ENCODE measurements at regions not wholly inside any gene's neighbourhood (a gene's known extent, or its start where the extent isn't known, plus 50 kb on each side); places are given as distances from the start of the nearest gene placed in this dataset.
"Not testable (repeated sequence)": the region's sequence is repeated elsewhere in the genome, so short reads cannot be mapped to it uniquely, and the experiment has no call there.

DNA sequence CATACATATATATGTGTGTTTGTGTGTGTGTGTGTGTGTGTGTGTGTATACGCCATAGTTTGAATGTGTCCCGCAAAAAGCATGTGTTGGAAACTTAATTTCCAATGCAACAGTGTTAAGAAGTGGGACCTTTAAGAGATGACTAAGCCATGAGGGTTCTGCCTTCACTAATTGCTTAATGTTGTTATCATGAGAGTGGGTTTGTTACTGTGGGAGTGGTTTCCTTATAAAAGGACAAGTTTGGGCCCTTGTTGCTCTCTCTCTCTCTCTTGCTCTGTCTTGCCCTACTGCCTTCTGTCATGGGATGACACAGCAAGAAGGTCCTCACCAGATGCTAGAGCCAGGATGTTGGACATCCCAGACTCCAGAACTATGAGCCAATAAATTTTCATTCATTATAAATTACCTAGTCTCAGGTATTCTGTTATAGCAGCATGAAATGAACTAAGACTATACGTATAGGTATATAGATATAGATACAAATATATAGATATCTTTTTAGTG, 103.8 kb upstream of the ZC3H11B start:
- TF ChIP-seq, protein P1, sequence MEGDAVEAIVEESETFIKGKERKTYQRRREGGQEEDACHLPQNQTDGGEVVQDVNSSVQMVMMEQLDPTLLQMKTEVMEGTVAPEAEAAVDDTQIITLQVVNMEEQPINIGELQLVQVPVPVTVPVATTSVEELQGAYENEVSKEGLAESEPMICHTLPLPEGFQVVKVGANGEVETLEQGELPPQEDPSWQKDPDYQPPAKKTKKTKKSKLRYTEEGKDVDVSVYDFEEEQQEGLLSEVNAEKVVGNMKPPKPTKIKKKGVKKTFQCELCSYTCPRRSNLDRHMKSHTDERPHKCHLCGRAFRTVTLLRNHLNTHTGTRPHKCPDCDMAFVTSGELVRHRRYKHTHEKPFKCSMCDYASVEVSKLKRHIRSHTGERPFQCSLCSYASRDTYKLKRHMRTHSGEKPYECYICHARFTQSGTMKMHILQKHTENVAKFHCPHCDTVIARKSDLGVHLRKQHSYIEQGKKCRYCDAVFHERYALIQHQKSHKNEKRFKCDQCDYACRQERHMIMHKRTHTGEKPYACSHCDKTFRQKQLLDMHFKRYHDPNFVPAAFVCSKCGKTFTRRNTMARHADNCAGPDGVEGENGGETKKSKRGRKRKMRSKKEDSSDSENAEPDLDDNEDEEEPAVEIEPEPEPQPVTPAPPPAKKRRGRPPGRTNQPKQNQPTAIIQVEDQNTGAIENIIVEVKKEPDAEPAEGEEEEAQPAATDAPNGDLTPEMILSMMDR (IDR thresholded peaks at IDR 0.05), result no peak
- intact Hi-C loops (cut with DNase I), result no loop called here

DNA sequence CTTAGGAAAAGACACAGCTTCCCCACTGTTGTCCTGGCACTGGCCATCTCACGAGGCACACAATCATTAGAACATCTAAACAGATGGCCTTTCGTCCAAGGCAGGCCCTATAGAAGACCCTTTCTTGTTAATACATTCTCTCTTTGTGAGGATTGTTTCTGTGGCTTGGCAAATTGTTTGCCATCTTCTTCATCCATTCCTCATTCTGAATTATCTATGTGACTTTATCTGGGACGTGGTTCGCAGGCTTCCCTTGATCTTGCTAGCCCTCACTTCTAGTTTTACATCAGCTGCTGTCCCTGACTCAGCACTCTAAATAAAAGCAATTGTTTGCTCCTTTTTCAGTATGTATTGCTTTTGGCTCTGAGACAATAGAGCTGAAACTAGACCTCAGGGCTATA, 101.1 kb upstream of the ZC3H11B start:
- intact Hi-C loops (cut with DNase I), result no loop called here
- H3K36me3 ChIP-seq, result no peaks in the 10 kb centered on the region
- H3K4me1 ChIP-seq, result no peaks in the 10 kb centered on the region
- no peaks in the 10 kb centered on the region for H3K9me3 ChIP-seq
- ATAC-seq (no peak), DNase-seq (no peak)
- H3K4me3 ChIP-seq, result no peak overlapping the region
- no peaks in the 10 kb centered on the region for H3K27me3 ChIP-seq
- TF ChIP-seq, protein P1 (IDR thresholded peaks at IDR 0.05), result no peak
- H3K27ac ChIP-seq, result no peak overlapping the region

More for the DNA sequence above, 103.8 kb upstream of the ZC3H11B start:
- no peak overlapping the region for H3K27ac ChIP-seq
- no peaks in the 10 kb centered on the region for H3K27me3 ChIP-seq
- H3K4me1 ChIP-seq, result no peaks in the 10 kb centered on the region
- DNase-seq (no peak), ATAC-seq (no peak)
- no peaks in the 10 kb centered on the region for H3K9me3 ChIP-seq
- no peaks in the 10 kb centered on the region for H3K36me3 ChIP-seq
- no peak overlapping the region for H3K4me3 ChIP-seq

DNA sequence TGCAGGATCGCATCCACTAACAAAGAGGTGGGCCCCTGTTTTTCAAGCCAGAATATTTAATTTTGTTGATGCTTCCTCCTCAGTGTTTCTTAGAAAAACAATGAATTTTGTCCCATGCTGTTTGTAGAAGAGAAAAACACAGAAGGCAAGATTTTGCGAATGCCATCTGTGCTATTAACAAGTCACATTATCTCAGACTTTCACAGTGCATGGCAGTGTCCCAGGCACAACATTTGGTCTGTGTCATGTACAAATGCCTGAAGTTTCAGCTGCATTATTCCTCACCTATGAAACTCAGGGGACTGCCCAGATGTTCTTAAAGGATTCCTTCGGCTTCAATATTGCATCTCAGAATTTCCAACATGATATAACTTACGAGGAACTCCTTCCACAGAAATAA, 99.6 kb upstream of the ZC3H11B start:
- intact Hi-C loops (cut with DNase I), result no loop called here

DNA sequence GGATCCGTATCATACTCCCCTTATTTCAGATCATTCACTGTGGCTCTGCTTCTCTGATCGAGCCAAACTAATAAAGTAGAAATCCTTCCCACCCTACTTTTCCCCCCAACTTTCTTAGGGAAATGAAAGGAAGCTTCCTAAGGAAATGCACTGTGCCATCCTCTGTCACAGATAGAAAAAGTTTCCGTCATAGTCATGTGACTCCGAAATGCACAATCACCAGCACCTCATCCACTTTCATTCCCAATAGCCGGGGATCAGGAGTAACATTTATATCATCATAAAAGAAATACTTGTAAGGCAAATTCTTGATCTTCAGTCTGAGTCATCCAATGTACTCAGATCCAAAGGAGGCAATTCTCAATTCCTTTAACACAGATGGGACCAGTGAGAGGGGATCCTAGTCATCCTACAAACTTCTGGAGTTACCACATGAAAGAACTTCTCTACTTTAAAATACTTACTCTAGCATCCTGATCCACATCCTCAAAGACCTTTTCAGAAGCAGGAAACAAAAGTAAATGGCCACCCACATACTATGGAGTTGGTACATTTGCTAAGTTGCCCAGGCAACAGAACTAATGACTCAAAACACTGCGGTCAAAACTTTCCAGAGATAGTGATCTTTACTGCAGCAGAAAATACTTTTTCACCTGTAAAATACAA, 97.8 kb upstream of the ZC3H11B start:
- no peak overlapping the region for H3K27ac ChIP-seq
- no peaks in the 10 kb centered on the region for H3K36me3 ChIP-seq
- H3K4me1 ChIP-seq, result no peaks in the 10 kb centered on the region
- no peaks in the 10 kb centered on the region for H3K9me3 ChIP-seq
- H3K4me3 ChIP-seq, result no peak overlapping the region
- ATAC-seq, result no peak
- DNase-seq, result no peak
- intact Hi-C loops (cut with DNase I), result no loop called here
- H3K27me3 ChIP-seq, result no peaks in the 10 kb centered on the region
- TF ChIP-seq, protein P1 (IDR thresholded peaks at IDR 0.05), result no peak

More for the DNA sequence above, 99.6 kb upstream of the ZC3H11B start:
- Histone ChIP-seq H3K9me3 (no peaks in the 10 kb centered on the region), H3K27me3 (no peaks in the 10 kb centered on the region), H3K4me1 (no peaks in the 10 kb centered on the region), H3K4me3 (no peak overlapping the region), H3K27ac (no peak overlapping the region), H3K36me3 (no peaks in the 10 kb centered on the region)
- DNase-seq (no peak), ATAC-seq (no peak)
- TF ChIP-seq, protein P1 (IDR thresholded peaks at IDR 0.05), result no peak

DNA sequence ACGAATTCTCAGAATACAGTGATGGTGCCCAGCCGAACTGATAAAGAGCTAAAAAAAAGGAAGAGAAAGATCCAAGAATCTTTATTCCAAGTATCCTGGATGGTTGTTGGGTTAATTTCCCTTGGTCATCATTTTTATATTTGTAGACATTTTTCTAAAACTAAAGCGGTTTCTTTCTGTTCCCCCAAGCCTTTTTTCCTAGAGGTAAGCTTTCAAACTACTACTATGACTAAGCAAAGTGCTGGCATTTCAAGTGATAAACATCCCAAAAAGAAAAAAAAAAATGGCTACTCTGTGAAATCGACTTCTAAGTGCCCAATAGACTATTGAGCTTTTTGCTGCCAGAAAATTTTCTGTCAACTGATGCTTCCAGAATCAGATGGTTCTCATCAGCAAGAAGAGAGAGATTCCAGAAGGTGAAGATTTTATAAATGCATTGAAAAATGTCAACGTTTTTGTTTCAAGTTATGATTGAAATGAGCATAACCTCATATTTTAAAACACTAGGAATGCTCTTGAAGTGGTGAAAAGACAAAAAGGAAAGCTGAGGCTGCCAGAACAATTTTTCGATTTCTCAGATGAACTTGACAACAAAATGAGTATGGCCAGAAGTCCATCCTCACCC, 96.1 kb upstream of the ZC3H11B start:
- ATAC-seq (no peak), DNase-seq (no peak)
- no peaks in the 10 kb centered on the region for H3K27me3 ChIP-seq
- TF ChIP-seq, protein P1 (IDR thresholded peaks at IDR 0.05), result no peak
- H3K9me3 ChIP-seq, result no peaks in the 10 kb centered on the region
- no peak overlapping the region for H3K27ac ChIP-seq
- H3K4me1 ChIP-seq, result no peaks in the 10 kb centered on the region
- no peak overlapping the region for H3K4me3 ChIP-seq
- intact Hi-C loops (cut with DNase I), result no loop called here
- H3K36me3 ChIP-seq, result no peaks in the 10 kb centered on the region

DNA sequence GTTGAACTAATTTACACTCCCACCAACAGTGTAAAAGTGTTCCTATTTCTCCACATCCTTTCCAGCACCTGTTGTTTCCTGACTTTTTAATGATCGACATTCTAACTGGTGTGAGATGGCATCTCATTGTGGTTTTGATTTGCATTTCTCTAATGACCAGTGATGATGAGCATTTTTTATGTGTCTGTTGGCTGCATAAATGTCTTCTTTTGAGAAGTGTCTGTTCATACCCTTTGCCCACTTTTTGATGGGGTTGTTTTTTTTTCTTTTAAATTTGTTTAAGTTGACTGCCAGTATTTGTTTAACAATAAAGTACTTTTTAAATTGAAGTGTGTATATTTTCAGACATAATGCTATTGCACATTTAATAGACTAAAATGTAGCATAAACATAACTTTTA, 95.0 kb upstream of the ZC3H11B start:
- H3K4me1 ChIP-seq; H3K36me3 ChIP-seq; DNase-seq; H3K9me3 ChIP-seq; ATAC-seq; H3K4me3 ChIP-seq; intact Hi-C loops (cut with DNase I); H3K27me3 ChIP-seq; H3K27ac ChIP-seq: not testable (repeated sequence)

DNA sequence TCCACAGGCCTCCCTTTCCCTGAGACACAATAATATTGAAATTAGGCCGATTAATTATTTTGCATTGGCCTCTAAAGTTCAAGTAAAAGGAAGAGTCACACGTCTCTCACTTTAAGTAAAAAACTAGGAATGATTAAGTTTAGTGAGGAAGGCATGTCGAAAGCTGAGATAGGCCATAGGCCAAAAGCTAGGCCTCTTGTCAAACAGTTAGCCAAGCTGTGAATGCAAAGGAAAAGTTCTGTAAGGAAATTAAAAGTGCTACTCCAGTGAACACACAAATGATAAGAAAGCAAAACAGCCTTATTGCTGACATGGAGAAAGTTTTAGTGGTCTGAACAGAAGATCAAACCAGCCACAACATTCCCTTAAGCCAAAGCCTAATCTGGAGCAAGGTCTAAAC, 91.4 kb upstream of the ZC3H11B start:
- DNase-seq; H3K36me3 ChIP-seq; ATAC-seq; intact Hi-C loops (cut with DNase I); H3K9me3 ChIP-seq; H3K4me1 ChIP-seq; H3K27me3 ChIP-seq; H3K27ac ChIP-seq; H3K4me3 ChIP-seq: not testable (repeated sequence)

All from upper lobe of right lung (tissue), 1 donor.